Naive thymus-derived CD8-positive, alpha-beta T cell (primary cell): ENCODE measurements at regions not wholly inside any gene's neighbourhood (a gene's known extent, or its start where the extent isn't known, plus 50 kb on each side); places are given as distances from the start of the nearest gene placed in this dataset.

Experiments
- ATAC-seq, 2 donors: fragments of 150-1000 bp; cut with Tn5 transposase in 1 of 2; sonication (Bioruptor Pico), chemical (Tn5 transposase) in 1 of 2; 1 replicate in 1 of 2; 2 replicates in 1 of 2; pipeline ENCODE4 v1.10.0; 2021; ENCODE audit warnings: mild to moderate bottlenecking in 2 of 2, moderate library complexity in 2 of 2
- POLR2A ChIA-PET: fragments of 350-600 bp; sonication (Branson Sonifier 250); formaldehyde crosslinking; loops from one replicate; lab custom pipeline; 2021; ENCODE audit warnings: antibody characterized with exemption; lab: Charles Lee
- DNase-seq, 10 donors: peaks; one replicate each; pipeline versions ENCODE4 v3.0.0 to v3.0.0-alpha.2; 2020 to 2022
- H3K27ac Mint-ChIP-seq, 10 donors: one replicate each; pipeline ENCODE4 v1.8.0; 2020 to 2022; ENCODE audit warnings: mild to moderate bottlenecking in 10 of 10, mixed read lengths in 10 of 10, moderate library complexity in 4 of 10, inconsistent platforms in 1 of 10
- H3K27me3 Mint-ChIP-seq, 5 donors: one replicate each; pipeline ENCODE4 v1.8.0; 2021 to 2022; ENCODE audit warnings: mixed read lengths in 5 of 5
- H3K36me3 Mint-ChIP-seq, 3 donors: one replicate each; pipeline ENCODE4 v1.8.0; 2020 to 2022; ENCODE audit warnings: mixed read lengths in 3 of 3, mild to moderate bottlenecking in 2 of 3, inconsistent platforms in 1 of 3
- H3K4me1 Mint-ChIP-seq, 4 donors: one replicate each; pipeline ENCODE4 v1.8.0; 2021 to 2022; ENCODE audit warnings: mixed read lengths in 4 of 4
- H3K4me3 Mint-ChIP-seq, 10 donors: one replicate each; pipeline ENCODE4 v1.8.0; 2020 to 2022; ENCODE audit warnings: mild to moderate bottlenecking in 10 of 10, mixed read lengths in 10 of 10, moderate library complexity in 6 of 10, inconsistent platforms in 1 of 10
- H3K9me3 Mint-ChIP-seq, 9 donors: one replicate each; pipeline ENCODE4 v1.8.0; 2020 to 2022; ENCODE audit warnings: mixed read lengths in 9 of 9, mild to moderate bottlenecking in 3 of 9, inconsistent platforms in 1 of 9, moderate library complexity in 1 of 9

DNA sequence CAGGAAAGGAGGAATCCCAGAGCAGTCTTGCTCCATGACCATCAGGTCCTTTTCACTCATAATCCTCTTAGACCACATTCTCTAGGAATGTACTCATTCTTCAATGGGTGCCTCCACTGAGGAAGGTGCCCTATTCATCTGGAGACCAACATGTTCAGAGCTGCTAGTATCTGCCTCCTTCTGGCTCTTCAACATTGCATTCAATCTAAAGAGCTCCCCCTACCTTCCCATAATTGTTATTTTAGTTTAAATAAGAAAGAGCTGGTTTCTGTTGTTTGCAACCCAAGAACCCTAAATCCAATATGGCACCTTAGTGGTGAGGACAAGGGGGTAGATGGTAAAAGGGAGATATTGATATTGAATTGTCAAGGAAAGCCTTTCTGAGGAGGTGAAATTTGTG lies 67.6 kb downstream of the SCN11A start:
- POLR2A ChIA-PET = no interaction called here
- Mint-ChIP-seq H3K9me3 (peaks cover 0 to 2% (median 0%) of the 10 kb centered on the region in 9 donors), H3K27ac (no peak overlapping the region), H3K4me3 (no peak overlapping the region), H3K36me3 (no peaks in the 10 kb centered on the region), H3K4me1 (no peaks in the 10 kb centered on the region), H3K27me3 (peaks cover 2 to 24% (median 14%) of the 10 kb centered on the region in 5 donors)
- DNase-seq (no peak), ATAC-seq (no peak)

DNA sequence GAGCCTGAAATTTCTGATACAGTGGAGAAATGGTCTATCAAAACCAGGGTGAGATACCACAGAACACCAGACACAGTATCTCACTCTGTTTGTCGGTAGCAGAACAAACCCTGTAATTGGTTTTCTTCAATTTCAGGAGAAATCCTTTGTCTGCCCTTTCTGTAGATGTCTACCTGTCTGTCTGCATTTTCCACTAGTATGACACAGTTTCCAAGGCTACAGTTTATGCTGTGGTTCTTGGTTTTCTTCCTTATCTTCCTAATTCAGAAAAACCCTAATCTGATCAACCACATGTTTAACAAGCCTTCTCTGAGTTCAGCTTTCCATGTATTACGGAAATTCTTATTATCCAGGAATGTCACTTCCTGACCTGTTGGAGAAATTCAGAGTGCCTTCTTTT lies 70.8 kb downstream of the SCN11A start:
- Mint-ChIP-seq H3K9me3 (peaks cover 0 to 2% (median 0%) of the 10 kb centered on the region in 9 donors), H3K36me3 (no peaks in the 10 kb centered on the region), H3K4me1 (no peaks in the 10 kb centered on the region), H3K4me3 (no peak overlapping the region), H3K27ac (no peak overlapping the region), H3K27me3 (peaks cover 1 to 14% (median 12%) of the 10 kb centered on the region in 5 donors)
- POLR2A ChIA-PET = no interaction called here
- DNase-seq = no peak
- ATAC-seq = no peak

DNA sequence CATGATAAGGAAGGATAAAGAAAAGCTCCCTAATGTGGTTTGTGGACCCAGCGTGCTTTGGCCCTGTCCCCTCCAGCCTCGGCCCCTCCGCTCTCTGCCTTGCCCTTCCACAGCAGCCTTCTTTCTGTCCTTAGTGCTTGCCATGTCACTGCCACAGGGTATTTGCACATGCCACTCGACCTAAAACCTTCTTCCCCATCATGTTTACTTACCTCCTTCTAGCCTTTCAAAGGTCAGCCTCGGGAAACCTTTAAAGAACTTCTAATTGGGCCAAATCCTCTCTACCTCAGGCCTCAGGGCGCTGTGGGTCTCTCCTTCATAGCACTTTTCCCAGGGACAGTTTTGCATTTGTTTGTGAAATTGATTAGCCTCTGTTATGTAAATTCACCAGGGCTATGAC lies 73.0 kb downstream of the SCN11A start:
- Mint-ChIP-seq H3K4me1 (no peaks in the 10 kb centered on the region), H3K27me3 (peaks cover 1 to 12% (median 9%) of the 10 kb centered on the region in 5 donors), H3K9me3 (no peaks in the 10 kb centered on the region), H3K27ac (no peak overlapping the region), H3K36me3 (no peaks in the 10 kb centered on the region), H3K4me3 (no peak overlapping the region)
- ATAC-seq = no peak
- POLR2A ChIA-PET = no interaction called here
- DNase-seq = no peak

DNA sequence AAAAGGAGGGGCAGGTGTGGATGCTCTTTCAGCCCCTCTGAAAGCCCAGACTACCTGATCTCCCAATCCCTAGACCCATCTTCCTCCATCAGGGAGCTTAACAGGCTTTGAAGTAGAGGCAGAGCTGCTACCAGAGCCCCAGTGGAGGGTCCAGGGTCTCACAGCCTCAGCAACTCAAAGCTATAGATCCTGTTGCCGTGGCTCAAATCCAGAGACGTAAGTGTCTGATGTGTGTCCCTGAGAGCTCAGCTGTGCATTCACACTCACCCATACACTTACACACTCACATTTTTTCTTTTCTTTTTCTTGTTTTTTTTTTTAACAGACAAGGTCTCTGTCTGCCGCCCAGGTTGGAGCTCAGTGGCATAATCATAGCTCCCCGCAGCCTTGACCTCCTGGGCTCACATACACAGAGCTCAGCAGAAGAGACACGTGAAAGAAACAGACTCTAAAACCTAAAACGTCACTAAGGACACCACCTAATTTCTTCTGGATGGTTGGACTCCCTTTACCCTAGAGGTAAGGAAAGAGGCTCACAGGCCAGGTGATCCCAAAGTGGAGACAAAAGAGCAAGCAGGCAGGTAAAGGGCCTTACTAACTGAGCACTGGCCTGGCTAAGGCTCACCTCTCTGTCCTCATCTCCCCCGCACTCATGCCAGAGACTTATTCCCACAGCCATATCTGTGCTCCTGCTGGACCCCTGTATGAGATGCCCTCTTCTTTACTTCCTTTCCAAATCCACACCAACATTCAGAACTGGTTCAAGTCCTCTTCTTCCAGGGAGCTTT lies 80.7 kb downstream of the SCN11A start:
- no peak for DNase-seq
- no peaks in the 10 kb centered on the region for H3K9me3 Mint-ChIP-seq
- peaks cover 0 to 1% (median 0%) of the 10 kb centered on the region in 4 donors for H3K4me1 Mint-ChIP-seq
- no peak for ATAC-seq
- no peak overlapping the region for H3K27ac Mint-ChIP-seq
- no peak overlapping the region for H3K4me3 Mint-ChIP-seq
- peaks cover 0 to 21% (median 12%) of the 10 kb centered on the region in 5 donors for H3K27me3 Mint-ChIP-seq
- POLR2A ChIA-PET = no interaction called here
- no peaks in the 10 kb centered on the region for H3K36me3 Mint-ChIP-seq

DNA sequence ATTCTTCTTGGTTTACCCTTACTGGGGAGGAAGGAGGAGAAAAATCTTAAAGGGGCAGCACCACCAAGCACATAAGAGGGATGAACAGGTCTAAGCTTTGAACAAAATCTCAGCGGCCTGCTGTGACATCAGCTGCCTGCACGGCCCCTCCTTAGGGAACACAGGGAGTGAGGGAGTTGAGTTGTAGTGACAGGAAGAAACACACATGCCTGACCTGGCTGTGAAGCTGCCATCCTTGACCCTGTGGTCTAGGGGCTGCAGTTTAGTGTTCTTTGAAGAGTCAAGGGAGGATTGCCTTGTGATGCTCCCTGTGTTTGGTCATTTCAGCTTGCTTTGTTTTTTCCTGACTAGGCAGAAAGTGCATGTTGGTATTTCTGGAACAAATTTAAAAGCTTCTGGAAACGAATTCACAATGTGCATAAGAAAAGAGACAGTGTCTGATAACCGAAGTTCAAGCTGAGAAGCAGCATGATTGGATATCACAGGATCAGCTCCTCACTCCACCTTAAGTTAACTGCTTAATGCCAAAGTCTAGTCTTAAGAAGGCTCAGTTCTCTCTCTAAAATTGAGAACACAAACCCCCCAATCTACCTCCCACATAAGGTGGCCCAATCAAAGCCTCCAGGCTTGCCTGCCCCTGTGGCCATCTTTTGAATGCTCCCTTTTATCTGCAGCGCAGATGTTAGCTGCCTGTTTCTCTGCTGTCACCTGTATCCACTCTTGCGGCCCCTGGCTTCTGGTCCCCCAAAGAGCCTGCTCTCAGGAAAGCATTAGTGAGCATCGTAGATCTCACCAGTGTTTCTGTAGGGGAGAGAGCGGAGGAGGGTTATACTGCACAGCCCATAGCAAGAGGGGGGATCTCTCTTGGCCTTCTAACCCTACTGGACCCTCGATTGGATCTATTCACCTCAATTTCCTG lies 82.2 kb downstream of the SCN11A start:
- ATAC-seq = no peak
- Mint-ChIP-seq H3K27me3 (peaks cover 0 to 21% (median 12%) of the 10 kb centered on the region in 5 donors), H3K4me1 (peaks cover 0 to 1% (median 0%) of the 10 kb centered on the region in 4 donors), H3K4me3 (no peak overlapping the region), H3K9me3 (no peaks in the 10 kb centered on the region), H3K36me3 (no peaks in the 10 kb centered on the region), H3K27ac (no peak overlapping the region)
- no peak for DNase-seq
- POLR2A ChIA-PET = no interaction called here

DNA sequence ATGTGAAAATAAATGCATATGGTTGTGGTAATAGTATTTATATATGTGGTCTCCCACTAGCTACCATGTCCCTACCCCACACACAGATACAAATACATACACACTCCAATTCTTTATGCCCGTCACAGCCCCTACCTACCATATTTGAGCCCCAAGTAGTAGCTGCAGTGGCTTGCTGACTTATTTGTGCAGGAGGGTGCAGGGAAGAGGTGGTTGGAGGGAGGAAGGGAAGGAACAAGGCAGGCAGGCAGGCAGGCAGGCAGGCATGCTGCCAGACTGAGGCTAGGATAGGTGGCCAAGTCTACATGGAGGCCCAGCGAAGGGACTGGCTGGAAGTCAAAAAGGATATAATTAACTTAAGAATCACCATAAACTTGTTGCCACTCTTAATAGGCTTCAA lies 82.9 kb downstream of the SCN11A start:
- DNase-seq (no peak), ATAC-seq (no peak)
- H3K9me3 Mint-ChIP-seq = no peaks in the 10 kb centered on the region
- POLR2A ChIA-PET = no interaction called here
- H3K36me3 Mint-ChIP-seq = no peaks in the 10 kb centered on the region
- H3K4me3 Mint-ChIP-seq = no peak overlapping the region
- no peak overlapping the region for H3K27ac Mint-ChIP-seq
- peaks cover 0 to 1% (median 0%) of the 10 kb centered on the region in 4 donors for H3K4me1 Mint-ChIP-seq
- peaks cover 0 to 21% (median 12%) of the 10 kb centered on the region in 5 donors for H3K27me3 Mint-ChIP-seq

DNA sequence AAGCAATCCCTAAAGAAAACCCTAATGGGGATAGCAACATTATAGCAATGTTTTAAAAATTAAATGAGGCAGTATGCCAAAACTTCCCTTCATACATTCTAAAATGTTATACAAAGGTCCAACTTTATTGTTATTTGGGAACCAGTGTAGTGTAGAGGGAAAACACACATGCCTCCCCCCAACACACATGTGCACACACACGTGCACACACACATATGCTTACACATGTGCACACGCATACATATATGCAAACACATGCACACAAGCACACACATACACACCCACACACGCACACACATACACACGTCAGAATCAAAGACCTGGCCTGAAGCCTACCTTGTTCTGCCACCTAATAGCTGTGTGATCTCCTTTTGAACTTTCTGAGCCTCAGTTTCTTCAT lies 83.3 kb downstream of the SCN11A start:
- Mint-ChIP-seq H3K27me3 (peaks cover 0 to 21% (median 14%) of the 10 kb centered on the region in 5 donors), H3K36me3 (no peaks in the 10 kb centered on the region), H3K9me3 (no peaks in the 10 kb centered on the region), H3K4me1 (peaks cover 0 to 1% (median 0%) of the 10 kb centered on the region in 4 donors), H3K4me3 (no peak overlapping the region), H3K27ac (no peak overlapping the region)
- ATAC-seq (no peak), DNase-seq (no peak)
- POLR2A ChIA-PET = no interaction called here

DNA sequence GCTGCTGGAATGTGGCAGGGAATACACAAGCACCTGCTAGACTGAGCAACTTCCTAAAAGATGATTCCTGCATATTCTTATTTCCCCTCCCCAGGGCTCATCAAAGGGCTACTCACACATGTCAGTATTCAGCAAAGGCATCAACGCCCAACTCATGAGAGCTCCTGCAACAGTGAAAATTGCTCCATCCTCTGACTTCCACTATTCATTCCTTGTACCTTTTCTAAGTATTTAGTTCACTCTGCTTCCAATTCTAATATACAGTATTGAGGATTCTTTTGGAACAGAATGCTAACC lies 84.1 kb downstream of the SCN11A start:
- Mint-ChIP-seq H3K4me3 (no peak overlapping the region), H3K36me3 (no peaks in the 10 kb centered on the region), H3K9me3 (no peaks in the 10 kb centered on the region), H3K27ac (no peak overlapping the region), H3K4me1 (peaks cover 0 to 1% (median 0%) of the 10 kb centered on the region in 4 donors), H3K27me3 (peaks cover 0 to 18% (median 13%) of the 10 kb centered on the region in 5 donors)
- POLR2A ChIA-PET = no interaction called here
- DNase-seq (no peak), ATAC-seq (no peak)

DNA sequence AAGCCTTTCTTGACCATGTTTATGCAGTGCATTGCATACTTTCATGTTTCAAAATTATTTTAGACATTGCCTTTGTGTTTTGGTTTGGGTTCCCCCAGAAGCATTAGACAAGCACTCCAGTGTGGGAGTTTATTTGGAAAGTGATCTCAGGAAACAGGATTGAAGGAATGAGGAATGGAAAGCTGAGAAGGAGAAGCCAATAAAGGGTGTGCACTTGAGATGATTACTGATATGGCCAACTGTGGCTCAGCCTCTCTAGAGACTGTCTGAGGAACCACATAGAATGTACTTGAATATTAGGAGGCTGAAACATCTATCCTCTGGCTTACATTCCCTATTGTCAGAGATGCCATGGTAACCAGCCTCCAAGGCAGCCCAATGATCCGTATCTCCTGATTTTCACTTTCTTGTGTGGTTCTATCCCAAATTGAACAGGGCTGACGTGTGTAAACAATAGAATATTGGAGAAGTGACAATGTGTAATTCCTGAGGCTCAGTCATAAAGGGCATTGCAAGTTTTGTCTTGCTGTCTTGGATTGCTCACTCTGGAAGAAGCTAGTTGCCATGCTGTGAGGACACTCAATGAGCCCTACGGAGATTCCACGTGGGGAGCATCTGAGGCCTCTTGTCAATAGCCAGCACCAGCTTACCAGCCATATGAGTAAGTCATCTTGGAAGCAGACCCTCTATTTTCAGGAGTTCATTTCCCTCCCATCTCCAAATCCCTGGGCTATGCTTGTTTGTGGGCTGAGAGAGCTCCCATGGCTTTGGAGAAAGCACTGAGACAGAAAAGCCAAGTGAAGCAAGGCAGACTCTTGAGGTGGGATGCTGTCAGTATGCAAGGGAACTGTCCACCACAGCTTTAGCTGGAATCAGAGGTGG lies 84.7 kb downstream of the SCN11A start:
- H3K4me3 Mint-ChIP-seq = no peak overlapping the region
- no peak for ATAC-seq
- no peaks in the 10 kb centered on the region for H3K36me3 Mint-ChIP-seq
- peaks cover 0 to 1% (median 0%) of the 10 kb centered on the region in 4 donors for H3K4me1 Mint-ChIP-seq
- no peak overlapping the region for H3K27ac Mint-ChIP-seq
- POLR2A ChIA-PET = no interaction called here
- no peak for DNase-seq
- no peaks in the 10 kb centered on the region for H3K9me3 Mint-ChIP-seq
- peaks cover 0 to 14% (median 9%) of the 10 kb centered on the region in 5 donors for H3K27me3 Mint-ChIP-seq

DNA sequence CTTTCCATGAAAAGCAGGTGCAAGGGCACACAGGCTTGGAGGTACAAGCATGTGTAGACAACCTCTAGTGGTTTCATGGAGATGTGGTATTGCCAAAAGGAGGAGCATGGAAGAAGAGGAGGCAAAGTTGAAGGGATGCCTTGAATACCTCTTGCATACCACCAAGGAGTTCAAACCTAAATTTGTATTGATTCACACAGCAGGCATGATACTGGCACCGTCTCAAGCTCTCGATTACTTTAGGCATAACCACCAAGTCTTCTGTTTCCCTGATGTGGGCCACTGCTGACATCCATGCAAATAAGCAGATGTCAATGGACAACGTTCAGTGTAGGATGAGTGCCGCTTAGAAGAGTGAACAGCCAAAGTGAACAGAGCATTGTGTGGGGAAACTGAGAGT lies 87.1 kb downstream of the SCN11A start:
- POLR2A ChIA-PET = no interaction called here
- H3K27me3 Mint-ChIP-seq = peaks cover 0 to 4% (median 2%) of the 10 kb centered on the region in 5 donors
- ATAC-seq (no peak), DNase-seq (no peak)
- no peaks in the 10 kb centered on the region for H3K36me3 Mint-ChIP-seq
- no peak overlapping the region for H3K27ac Mint-ChIP-seq
- no peaks in the 10 kb centered on the region for H3K9me3 Mint-ChIP-seq
- H3K4me3 Mint-ChIP-seq = no peak overlapping the region
- H3K4me1 Mint-ChIP-seq = peaks cover 2 to 6% (median 5%) of the 10 kb centered on the region in 4 donors

DNA sequence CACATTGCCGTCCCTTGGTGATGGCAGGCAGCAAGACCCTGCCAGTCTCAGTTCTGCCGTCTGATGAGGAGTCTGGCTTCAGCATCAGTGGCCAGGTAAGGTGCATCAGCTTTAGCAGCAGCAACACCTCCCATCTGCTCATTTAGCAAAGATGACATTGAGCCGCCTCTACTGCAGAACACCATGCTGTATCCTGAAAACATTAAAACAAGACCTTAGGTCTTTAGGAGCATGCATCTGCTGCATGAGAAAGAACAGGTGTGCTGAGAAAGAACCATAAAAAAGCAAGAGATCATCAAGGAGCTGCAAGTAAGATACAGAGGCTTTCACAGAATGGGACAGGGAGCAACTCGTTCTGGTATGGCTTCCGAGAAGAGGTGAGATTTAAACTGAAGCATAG lies 87.5 kb downstream of the SCN11A start:
- no peaks in the 10 kb centered on the region for H3K36me3 Mint-ChIP-seq
- peaks cover 2 to 6% (median 5%) of the 10 kb centered on the region in 4 donors for H3K4me1 Mint-ChIP-seq
- POLR2A ChIA-PET = no interaction called here
- H3K27me3 Mint-ChIP-seq = peaks cover 0 to 4% (median 2%) of the 10 kb centered on the region in 5 donors
- ATAC-seq (no peak), DNase-seq (no peak)
- no peak overlapping the region for H3K27ac Mint-ChIP-seq
- no peaks in the 10 kb centered on the region for H3K9me3 Mint-ChIP-seq
- no peak overlapping the region for H3K4me3 Mint-ChIP-seq

DNA sequence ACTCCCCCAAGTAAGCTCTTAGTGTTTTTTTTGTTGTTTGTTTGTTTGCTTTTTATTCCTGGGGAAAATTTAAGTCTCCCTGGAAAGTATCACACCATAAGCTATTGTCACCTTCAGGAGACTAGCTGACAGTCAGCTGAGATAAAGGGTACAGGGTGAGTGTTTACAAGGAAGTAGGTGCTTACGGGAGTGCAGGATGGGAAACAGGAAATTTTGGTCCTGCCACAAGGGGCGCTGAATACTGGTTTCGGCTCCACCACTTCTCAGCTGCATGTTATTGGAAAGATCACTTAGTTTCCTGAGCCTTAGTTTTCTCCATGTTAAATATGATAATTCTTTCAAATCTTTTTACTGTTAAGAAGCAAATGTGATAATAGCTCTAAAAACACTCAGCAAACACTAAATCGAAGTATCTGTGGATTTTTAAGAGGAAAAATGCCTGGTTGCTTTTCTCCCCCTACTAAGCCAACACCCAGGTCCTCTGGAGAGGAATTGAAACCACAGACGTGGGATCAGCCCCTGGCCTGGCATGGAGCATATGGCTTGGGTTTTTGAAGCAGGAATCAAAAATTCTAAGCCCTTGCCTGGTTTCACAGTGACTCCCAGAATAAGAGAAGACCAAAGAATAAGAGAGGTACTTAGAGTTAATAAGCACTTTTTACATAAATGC lies 90.7 kb downstream of the SCN11A start:
- POLR2A ChIA-PET = no interaction called here
- peak in 4 of 10 donors; percentile 4 to 7 (median 5) for DNase-seq
- ATAC-seq = peak; percentile 44 to 47
- H3K36me3 Mint-ChIP-seq = no peaks in the 10 kb centered on the region
- no peaks in the 10 kb centered on the region for H3K9me3 Mint-ChIP-seq
- peaks cover 2 to 6% (median 4%) of the 10 kb centered on the region in 4 donors for H3K4me1 Mint-ChIP-seq
- H3K27me3 Mint-ChIP-seq = peaks cover 0 to 2% (median 0%) of the 10 kb centered on the region in 5 donors
- H3K4me3 Mint-ChIP-seq = no peak overlapping the region
- peak overlapping the region in 1 of 10 donors; percentile 42 for H3K27ac Mint-ChIP-seq
